B cell (primary cell): ENCODE measurements at regions not wholly inside any gene's neighbourhood (a gene's known extent, or its start where the extent isn't known, plus 50 kb on each side); places are given as distances from the start of the nearest gene placed in this dataset.

Source experiments
- ATAC-seq: fragments of 200-7000 bp; cut with Tn5 transposase; one replicate; pipeline ENCODE4 v1.10.0; 2021; ENCODE audit warnings: low read depth, mild to moderate bottlenecking, moderate number of reproducible peaks, moderate library complexity
- CTCF ChIA-PET: fragments of 350-600 bp; sonication (Branson Sonifier 250); formaldehyde crosslinking; loops from one replicate; lab custom pipeline; 2021; ENCODE audit warnings: antibody characterized with exemption, inconsistent platforms; lab: Charles Lee
- POLR2A ChIA-PET: fragments of 350-600 bp; sonication (Branson Sonifier 250); formaldehyde crosslinking; loops from one replicate; lab custom pipeline; 2021; ENCODE audit warnings: antibody characterized with exemption; lab: Charles Lee
- DNase-seq: peaks from one replicate; pipeline ENCODE4 v3.0.0; 2013
- H2AFZ ChIP-seq: 2 replicates; pipeline ENCODE4 v1.6.1; 2012; ENCODE audit warnings: mild to moderate bottlenecking, low read depth, low read length; ENCODE audit not compliant: insufficient read depth, poor library complexity, severe bottlenecking
- H3K27ac ChIP-seq, 2 donors: 1 replicate in 1 of 2; 2 replicates in 1 of 2; pipeline ENCODE4 v1.5.1; 2012 to 2013; ENCODE audit warnings: low read length in 2 of 2, mild to moderate bottlenecking in 2 of 2, moderate library complexity in 1 of 2
- H3K27me3 ChIP-seq, 4 experiments: fragments of 200-600 bp in 1 of 4; sonication (generic) in 1 of 4; replicated peaks in 1 of 4; 1 replicate in 2 of 4; 2 replicates in 2 of 4; pipeline versions ENCODE4 v1.6.1 to v1.7.0; 2013 to 2016; ENCODE audit warnings: low read length in 3 of 4, mild to moderate bottlenecking in 2 of 4, mixed read lengths in 1 of 4, moderate library complexity in 1 of 4; ENCODE audit not compliant: insufficient read depth in 4 of 4, control insufficient read depth in 3 of 4; ENCODE audit errors: control extremely low read depth in 1 of 4
- H3K36me3 ChIP-seq, 2 experiments: replicated peaks in 1 of 2; 1 replicate in 1 of 2; 2 replicates in 1 of 2; pipeline versions ENCODE4 v1.6.1 to v1.7.1; 2013; ENCODE audit warnings: low read length in 1 of 2; ENCODE audit not compliant: insufficient read depth in 2 of 2, control insufficient read depth in 1 of 2; ENCODE audit errors: control extremely low read depth in 1 of 2, extremely low read depth in 1 of 2
- H3K4me1 ChIP-seq, 2 donors: fragments of 200-600 bp in 1 of 2; sonication (generic) in 1 of 2; 1 replicate in 1 of 2; 2 replicates in 1 of 2; pipeline versions ENCODE4 v1.5.1 to v1.6.1; 2013 to 2017; ENCODE audit warnings: low read length in 2 of 2; ENCODE audit not compliant: control insufficient read depth in 2 of 2, insufficient read depth in 2 of 2
- H3K4me2 ChIP-seq: replicated peaks from 2 replicates; pipeline ENCODE3; 2012; ENCODE audit warnings: mild to moderate bottlenecking, low read depth, low read length; ENCODE audit not compliant: poor library complexity, severe bottlenecking
- H3K4me3 ChIP-seq, 5 experiments: fragments of 200-600 bp in 1 of 5; sonication (generic) in 1 of 5; 1 replicate in 3 of 5; 2 replicates in 2 of 5; pipeline versions ENCODE4 v1.5.1 to v1.7.0; 2011 to 2016; ENCODE audit warnings: low read length in 4 of 5, mild to moderate bottlenecking in 4 of 5, low read depth in 2 of 5, control low read depth in 1 of 5, moderate library complexity in 1 of 5; ENCODE audit not compliant: insufficient read depth in 1 of 5; ENCODE audit errors: control extremely low read depth in 1 of 5, extremely low read depth in 1 of 5
- H3K79me2 ChIP-seq: fragments of 200-600 bp; sonication (generic); one replicate; pipeline ENCODE4 v1.6.0; 2016; ENCODE audit warnings: low read length; ENCODE audit not compliant: control insufficient read depth, insufficient read depth
- H3K9ac ChIP-seq: fragments of 200-600 bp; sonication (generic); 2 replicates; pipeline ENCODE4 v1.6.1; 2017; ENCODE audit warnings: mild to moderate bottlenecking, low read length, moderate library complexity
- H3K9me3 ChIP-seq, 3 donors: one replicate each; pipeline versions ENCODE4 v1.6.1 to v1.7.1; 2013; ENCODE audit warnings: low read length in 2 of 3; ENCODE audit not compliant: control insufficient read depth in 2 of 3, insufficient read depth in 1 of 3; ENCODE audit errors: control extremely low read depth in 1 of 3
- H4K20me1 ChIP-seq: 2 replicates; pipeline ENCODE4 v1.6.0; 2012; ENCODE audit warnings: mild to moderate bottlenecking, low read length; ENCODE audit not compliant: insufficient read depth, control insufficient read depth, poor library complexity, severe bottlenecking
- H3K27ac Mint-ChIP-seq: one replicate; pipeline ENCODE4 v1.8.0; 2021; ENCODE audit warnings: mixed read lengths
- H3K27me3 Mint-ChIP-seq: one replicate; pipeline ENCODE4 v1.8.0; 2021; ENCODE audit warnings: mixed read lengths
- H3K4me1 Mint-ChIP-seq: one replicate; pipeline ENCODE4 v1.8.0; 2021; ENCODE audit warnings: mixed read lengths
- H3K4me3 Mint-ChIP-seq: one replicate; pipeline ENCODE4 v1.8.0; 2021; ENCODE audit warnings: mixed read lengths
- H3K9me3 Mint-ChIP-seq: one replicate; pipeline ENCODE4 v1.8.0; 2022; ENCODE audit warnings: mixed read lengths; ENCODE audit not compliant: insufficient read depth
- CTCF ChIP-seq: fragments of 200-600 bp; IDR thresholded peaks from one replicate; pipeline ENCODE4 v1.8.0; 2022; ENCODE audit warnings: antibody characterized with exemption, mild to moderate bottlenecking
- EZH2 ChIP-seq: IDR thresholded peaks from 2 replicates; pipeline ENCODE4 v1.6.1; 2012; ENCODE audit warnings: borderline replicate concordance, low read depth, mild to moderate bottlenecking, moderate library complexity, low read length; ENCODE audit not compliant: insufficient read depth, poor library complexity, severe bottlenecking
- WGBS: methylation state at CpG from one replicate; pipeline ENCODE4 v1.1.5; 2013; ENCODE audit warnings: missing lambda C conversion rate; ENCODE audit not compliant: insufficient coverage; 5-methylcytosine and 5-hydroxymethylcytosine counted together
- intact Hi-C: fragments of 100-400 bp; cut with micrococcal nuclease; formaldehyde crosslinking; loops from one replicate; pipeline ENCODE4 v1.10.0; 2022

- no peaks in the 10 kb centered on the region for H3K4me1 Mint-ChIP-seq
- TF ChIP-seq CTCF: no peak
- TF ChIP-seq EZH2: no peak
- no peak for ATAC-seq
- Histone ChIP-seq H2AFZ (no peak overlapping the region), H3K36me3 (no peaks in the 10 kb centered on the region), H3K9ac (no peak overlapping the region), H3K9me3 (no peaks in the 10 kb centered on the region), H3K4me1 (no peaks in the 10 kb centered on the region), H3K27me3 (no peaks in the 10 kb centered on the region), H3K79me2 (no peaks in the 10 kb centered on the region), H3K4me2 (no peak overlapping the region), H4K20me1 (no peaks in the 10 kb centered on the region), H3K4me3 (no peak overlapping the region), H3K27ac (no peak overlapping the region)
- DNase-seq: no peak
- no peaks in the 10 kb centered on the region for H3K9me3 Mint-ChIP-seq
- POLR2A ChIA-PET: no interaction called here
- no peak overlapping the region for H3K4me3 Mint-ChIP-seq
- H3K27ac Mint-ChIP-seq: no peak overlapping the region
- intact Hi-C loops: no loop called here
- CTCF ChIA-PET: no interaction called here
- H3K27me3 Mint-ChIP-seq: no peaks in the 10 kb centered on the region
- WGBS: no CpG with 5 or more reads among the region's 2 CpGs
These were observed 877.8 kb downstream of the TUSC7 start for GRCh38 chr3:117587416-117587815.

GRCh38 chr3:117589454-117589853 is 879.9 kb downstream of the TUSC7 start:
- intact Hi-C loops: no loop called here
- Histone ChIP-seq H3K79me2 (no peaks in the 10 kb centered on the region), H3K27ac (no peak overlapping the region), H3K4me2 (no peak overlapping the region), H2AFZ (no peak overlapping the region), H4K20me1 (no peaks in the 10 kb centered on the region), H3K9ac (no peak overlapping the region), H3K4me1 (no peaks in the 10 kb centered on the region), H3K36me3 (no peaks in the 10 kb centered on the region), H3K9me3 (no peaks in the 10 kb centered on the region), H3K27me3 (no peaks in the 10 kb centered on the region), H3K4me3 (no peak overlapping the region)
- Mint-ChIP-seq H3K4me3 (no peak overlapping the region), H3K27ac (no peak overlapping the region), H3K27me3 (no peaks in the 10 kb centered on the region), H3K9me3 (no peaks in the 10 kb centered on the region), H3K4me1 (no peaks in the 10 kb centered on the region)
- WGBS: 40% methylated on average over 1 of the region's 2 CpGs
- DNase-seq (no peak), ATAC-seq (no peak)
- ChIA-PET CTCF (no interaction called here), POLR2A (no interaction called here)
- TF ChIP-seq CTCF (no peak), EZH2 (no peak)
